Keratinocyte (primary cell): ENCODE measurements at regions not wholly inside any gene's neighbourhood (a gene's known extent, or its start where the extent isn't known, plus 50 kb on each side); places are given as distances from the start of the nearest gene placed in this dataset.

Experiments
- DNase-seq: peaks from one replicate; pipeline ENCODE4 v3.0.0-alpha.2; 2011; ENCODE audit warnings: low read depth, missing footprints, low spot score
- FAIRE-seq: peaks from 2 replicates; lab custom pipeline; 2011; peaks lifted over from hg19 to GRCh38; lab: Jason Lieb, UNC
- H2AFZ ChIP-seq: 2 replicates; pipeline ENCODE4 v1.6.0; 2012; ENCODE audit warnings: low read length, control low read depth, inconsistent platforms; ENCODE audit not compliant: control insufficient read depth
- H3K27ac ChIP-seq: 2 replicates; pipeline ENCODE4 v1.5.1; 2011; ENCODE audit warnings: low read length; ENCODE audit not compliant: control insufficient read depth, insufficient read depth
- H3K27me3 ChIP-seq: 3 replicates; pipeline ENCODE4 v1.6.0; 2011; ENCODE audit warnings: low read length; ENCODE audit not compliant: control insufficient read depth, insufficient read depth; ENCODE audit errors: extremely low read depth
- H3K36me3 ChIP-seq, 2 experiments: 2 replicates in 1 of 2; 3 replicates in 1 of 2; pipeline ENCODE4 v1.5.1; 2011; ENCODE audit warnings: low read length in 2 of 2, mild to moderate bottlenecking in 1 of 2; ENCODE audit not compliant: control insufficient read depth in 2 of 2, insufficient read depth in 2 of 2; ENCODE audit errors: extremely low read depth in 1 of 2
- H3K4me1 ChIP-seq: 3 replicates; pipeline ENCODE4 v1.5.1; 2011; ENCODE audit warnings: low read length; ENCODE audit not compliant: control insufficient read depth, insufficient read depth; ENCODE audit errors: extremely low read depth
- H3K4me2 ChIP-seq: 3 replicates; pipeline ENCODE4 v1.6.0; 2011; ENCODE audit warnings: low read depth, low read length; ENCODE audit not compliant: control insufficient read depth, insufficient read depth; ENCODE audit errors: extremely low read depth
- H3K4me3 ChIP-seq, 3 experiments: fragments of 200-600 bp in 1 of 3; sonication (generic) in 1 of 3; 2 replicates in 2 of 3; 3 replicates in 1 of 3; pipeline ENCODE4 v1.5.1; 2011 to 2016; ENCODE audit warnings: low read length in 3 of 3, mild to moderate bottlenecking in 3 of 3, control low read depth in 2 of 3, inconsistent platforms in 1 of 3, low read depth in 1 of 3, mixed read lengths in 1 of 3, mixed run types in 1 of 3, moderate library complexity in 1 of 3; ENCODE audit not compliant: control insufficient read depth in 2 of 3, insufficient read depth in 2 of 3; ENCODE audit errors: extremely low read depth in 1 of 3
- H3K79me2 ChIP-seq: 2 replicates; pipeline ENCODE4 v1.6.0; 2012; ENCODE audit warnings: low read length; ENCODE audit not compliant: control insufficient read depth, insufficient read depth
- H3K9ac ChIP-seq: 3 replicates; pipeline ENCODE4 v1.6.0; 2011; ENCODE audit warnings: low read length; ENCODE audit not compliant: control insufficient read depth, insufficient read depth; ENCODE audit errors: extremely low read depth
- H3K9me1 ChIP-seq: 3 replicates; pipeline ENCODE4 v1.6.0; 2011; ENCODE audit warnings: low read length; ENCODE audit not compliant: control insufficient read depth, insufficient read depth; ENCODE audit errors: extremely low read depth
- H3K9me3 ChIP-seq: 2 replicates; pipeline ENCODE4 v1.5.1; 2012; ENCODE audit warnings: low read depth, low read length; ENCODE audit not compliant: control insufficient read depth
- H4K20me1 ChIP-seq: 3 replicates; pipeline ENCODE4 v1.6.0; 2011; ENCODE audit warnings: low read length; ENCODE audit not compliant: control insufficient read depth, insufficient read depth; ENCODE audit errors: extremely low read depth
- EZH2 ChIP-seq: IDR thresholded peaks from one replicate; pipeline ENCODE4 v1.6.1; 2012; ENCODE audit warnings: inconsistent platforms, mild to moderate bottlenecking, low read length, moderate library complexity
- dilution Hi-C: fragments of 300-500 bp; cut with MboI; formaldehyde crosslinking; loops from one replicate; pipeline ENCODE4 v1.7.0; 2020; ENCODE audit warnings: low sequenced_read_pairs; ENCODE audit not compliant: extremely low pct_ligation_motif_present
- TF ChIP-seq, protein P1 (sequence below), 3 experiments: IDR thresholded peaks in 1 of 3; conservative IDR thresholded peaks in 1 of 3; optimal IDR thresholded peaks in 1 of 3; 2 replicates in 2 of 3; 3 replicates in 1 of 3; pipeline versions ENCODE3 to v1.5.1; 2011; ENCODE audit warnings: low read length in 3 of 3, mild to moderate bottlenecking in 3 of 3, moderate library complexity in 2 of 3, control low read depth in 1 of 3, inconsistent platforms in 1 of 3; ENCODE audit not compliant: insufficient read depth in 2 of 3; ENCODE audit errors: extremely low read depth in 1 of 3

DNA sequence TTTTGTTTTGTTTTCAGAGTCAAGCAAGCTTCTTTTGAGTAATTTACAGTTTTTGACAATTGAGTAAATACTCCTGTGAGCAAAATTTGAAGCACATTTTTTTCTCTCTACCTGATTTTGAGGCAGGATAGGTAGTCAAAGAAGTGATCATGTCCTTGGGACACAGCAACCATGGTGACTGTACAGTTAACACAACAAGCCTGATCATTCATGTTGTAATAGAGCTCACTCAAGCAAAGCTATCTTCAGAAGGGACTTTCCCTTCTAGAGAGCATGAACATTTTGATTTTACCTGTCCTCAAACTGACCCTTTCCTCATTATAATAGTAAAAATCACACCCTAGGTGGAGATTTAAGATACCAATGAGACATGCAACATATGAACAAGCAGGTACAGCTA lies 126.5 kb upstream of the KCNK1 start:
- DNase-seq = no peak
- Histone ChIP-seq H3K36me3 (no peaks in the 10 kb centered on the region), H3K4me1 (peaks cover 2% of the 10 kb centered on the region), H3K9me3 (no peaks in the 10 kb centered on the region), H2AFZ (no peak overlapping the region), H4K20me1 (no peaks in the 10 kb centered on the region), H3K27me3 (no peaks in the 10 kb centered on the region), H3K9me1 (no peaks in the 10 kb centered on the region), H3K4me2 (no peak overlapping the region), H3K79me2 (no peaks in the 10 kb centered on the region), H3K9ac (no peak overlapping the region), H3K27ac (no peak overlapping the region), H3K4me3 (no peak overlapping the region)
- TF ChIP-seq, protein P1, sequence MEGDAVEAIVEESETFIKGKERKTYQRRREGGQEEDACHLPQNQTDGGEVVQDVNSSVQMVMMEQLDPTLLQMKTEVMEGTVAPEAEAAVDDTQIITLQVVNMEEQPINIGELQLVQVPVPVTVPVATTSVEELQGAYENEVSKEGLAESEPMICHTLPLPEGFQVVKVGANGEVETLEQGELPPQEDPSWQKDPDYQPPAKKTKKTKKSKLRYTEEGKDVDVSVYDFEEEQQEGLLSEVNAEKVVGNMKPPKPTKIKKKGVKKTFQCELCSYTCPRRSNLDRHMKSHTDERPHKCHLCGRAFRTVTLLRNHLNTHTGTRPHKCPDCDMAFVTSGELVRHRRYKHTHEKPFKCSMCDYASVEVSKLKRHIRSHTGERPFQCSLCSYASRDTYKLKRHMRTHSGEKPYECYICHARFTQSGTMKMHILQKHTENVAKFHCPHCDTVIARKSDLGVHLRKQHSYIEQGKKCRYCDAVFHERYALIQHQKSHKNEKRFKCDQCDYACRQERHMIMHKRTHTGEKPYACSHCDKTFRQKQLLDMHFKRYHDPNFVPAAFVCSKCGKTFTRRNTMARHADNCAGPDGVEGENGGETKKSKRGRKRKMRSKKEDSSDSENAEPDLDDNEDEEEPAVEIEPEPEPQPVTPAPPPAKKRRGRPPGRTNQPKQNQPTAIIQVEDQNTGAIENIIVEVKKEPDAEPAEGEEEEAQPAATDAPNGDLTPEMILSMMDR (optimal IDR thresholded peaks at IDR 0.05 in 1 of 3, IDR thresholded peaks at IDR 0.05 in 1 of 3, conservative IDR thresholded peaks at IDR 0.05 in 1 of 3; ENCODE audit: extremely low read depth in 1 of 3, insufficient read depth in 2 of 3, low read length in 3 of 3) = no peak
- FAIRE-seq = no peak
- dilution Hi-C loops = no loop called here

DNA sequence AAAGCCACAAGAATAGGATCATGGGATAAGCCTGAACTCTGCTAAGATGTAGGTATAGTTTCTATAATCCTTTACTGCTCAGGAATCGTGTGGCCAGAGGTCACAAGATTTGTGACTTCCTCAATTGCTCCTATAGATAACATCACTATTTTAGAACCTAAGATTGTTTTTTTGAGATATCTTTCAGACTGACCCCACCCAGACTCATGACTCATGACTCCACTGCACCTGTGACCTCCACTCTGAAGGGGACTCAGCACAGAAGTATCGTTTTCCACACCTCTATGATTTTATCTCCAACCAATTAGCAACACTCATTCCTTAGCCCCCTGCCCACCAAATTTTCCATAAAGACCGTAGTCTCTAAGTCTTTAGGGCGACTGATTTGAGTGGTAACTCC lies 124.5 kb upstream of the KCNK1 start:
- DNase-seq (no peak), FAIRE-seq (no peak)
- Histone ChIP-seq H2AFZ (no peak overlapping the region), H3K9ac (no peak overlapping the region), H3K9me3 (no peaks in the 10 kb centered on the region), H3K27ac (no peak overlapping the region), H3K4me1 (peaks cover 2% of the 10 kb centered on the region), H3K4me2 (no peak overlapping the region), H3K9me1 (no peaks in the 10 kb centered on the region), H3K27me3 (no peaks in the 10 kb centered on the region), H3K79me2 (no peaks in the 10 kb centered on the region), H4K20me1 (no peaks in the 10 kb centered on the region), H3K4me3 (no peak overlapping the region), H3K36me3 (no peaks in the 10 kb centered on the region)
- TF ChIP-seq, protein P1 (optimal IDR thresholded peaks at IDR 0.05 in 1 of 3, IDR thresholded peaks at IDR 0.05 in 1 of 3, conservative IDR thresholded peaks at IDR 0.05 in 1 of 3; ENCODE audit: extremely low read depth in 1 of 3, insufficient read depth in 2 of 3, low read length in 3 of 3) = no peak
- no peak for TF ChIP-seq EZH2
- dilution Hi-C loops = no loop called here
